ENCODE measurements at regions not wholly inside any gene's neighbourhood (a gene's known extent, or its start where the extent isn't known, plus 50 kb on each side); places are given as distances from the start of the nearest gene placed in this dataset.
"Not testable (repeated sequence)": the region's sequence is repeated elsewhere in the genome, so short reads cannot be mapped to it uniquely, and the experiment has no call there.

GRCh38 chr9:19885608-19886007 lies 96.8 kb upstream of the SLC24A2 start:
- Mint-ChIP-seq H3K27me3 (peaks cover 6% of the 10 kb centered on the region), H3K9me3 (peaks cover 8% of the 10 kb centered on the region), H3K4me1 (no peaks in the 10 kb centered on the region), H3K4me3 (no peak overlapping the region), H3K36me3 (ENCODE audit: low read depth) (no peaks in the 10 kb centered on the region), H3K27ac (no peak overlapping the region)
- DNase-seq, result no peak
- intact Hi-C loops (cut with micrococcal nuclease), result no loop called here

GRCh38 chr9:19879062-19879461 lies 90.2 kb upstream of the SLC24A2 start:
- no peak for DNase-seq
- Mint-ChIP-seq H3K36me3 (ENCODE audit: low read depth) (no peaks in the 10 kb centered on the region), H3K27me3 (peaks cover 14% of the 10 kb centered on the region), H3K4me3 (no peak overlapping the region), H3K9me3 (peaks cover 6% of the 10 kb centered on the region), H3K4me1 (peaks cover 2% of the 10 kb centered on the region), H3K27ac (no peak overlapping the region)
- intact Hi-C loops (cut with micrococcal nuclease), result no loop called here

GRCh38 chr9:19876569-19877316 lies 87.9 kb upstream of the SLC24A2 start:
- H3K4me1 Mint-ChIP-seq, result peaks cover 2% of the 10 kb centered on the region
- peaks cover 2% of the 10 kb centered on the region for H3K9me3 Mint-ChIP-seq
- no peak overlapping the region for H3K4me3 Mint-ChIP-seq
- H3K36me3 Mint-ChIP-seq (ENCODE audit: low read depth), result no peaks in the 10 kb centered on the region
- DNase-seq, result no peak
- intact Hi-C loops (cut with micrococcal nuclease), result no loop called here
- peaks cover 14% of the 10 kb centered on the region for H3K27me3 Mint-ChIP-seq
- H3K27ac Mint-ChIP-seq, result no peak overlapping the region

GRCh38 chr9:19875291-19875920 lies 86.6 kb upstream of the SLC24A2 start:
- Mint-ChIP-seq H3K36me3 (ENCODE audit: low read depth) (no peaks in the 10 kb centered on the region), H3K9me3 (peaks cover 7% of the 10 kb centered on the region), H3K4me1 (peaks cover 2% of the 10 kb centered on the region), H3K4me3 (no peak overlapping the region), H3K27me3 (peaks cover 17% of the 10 kb centered on the region), H3K27ac (no peak overlapping the region)
- no peak for DNase-seq
- intact Hi-C loops (cut with micrococcal nuclease), result no loop called here

GRCh38 chr9:19873188-19873587 lies 84.4 kb upstream of the SLC24A2 start:
- DNase-seq; H3K27ac Mint-ChIP-seq; H3K36me3 Mint-ChIP-seq (ENCODE audit: low read depth); H3K4me1 Mint-ChIP-seq; intact Hi-C loops (cut with micrococcal nuclease); H3K9me3 Mint-ChIP-seq; H3K4me3 Mint-ChIP-seq: not testable (repeated sequence)
- H3K27me3 Mint-ChIP-seq, result peaks cover 17% of the 10 kb centered on the region

GRCh38 chr9:19870988-19871387 lies 82.2 kb upstream of the SLC24A2 start:
- Mint-ChIP-seq H3K27ac (no peak overlapping the region), H3K4me1 (no peaks in the 10 kb centered on the region), H3K9me3 (peaks cover 7% of the 10 kb centered on the region), H3K4me3 (no peak overlapping the region), H3K36me3 (ENCODE audit: low read depth) (no peaks in the 10 kb centered on the region), H3K27me3 (peaks cover 13% of the 10 kb centered on the region)
- intact Hi-C loops (cut with micrococcal nuclease), result no loop called here
- DNase-seq, result no peak

GRCh38 chr9:19840953-19841352 lies 52.1 kb upstream of the SLC24A2 start:
- intact Hi-C loops (cut with micrococcal nuclease), result no loop called here
- Mint-ChIP-seq H3K9me3 (no peaks in the 10 kb centered on the region), H3K27ac (no peak overlapping the region), H3K36me3 (ENCODE audit: low read depth) (no peaks in the 10 kb centered on the region), H3K27me3 (peaks cover 9% of the 10 kb centered on the region), H3K4me1 (no peaks in the 10 kb centered on the region), H3K4me3 (no peak overlapping the region)
- DNase-seq, result no peak
